HG03575 (cell line): ENCODE measurements at regions not wholly inside any gene's neighbourhood (a gene's known extent, or its start where the extent isn't known, plus 50 kb on each side); places are given as distances from the start of the nearest gene placed in this dataset.

Experiments
- ATAC-seq: cut with Tn5 transposase; IDR thresholded peaks from one replicate; pipeline ENCODE4 v1.9.1; 2021; ENCODE audit not compliant: unreplicated experiment, insufficient number of reproducible peaks, low FRiP score; ENCODE audit errors: extremely low read depth

DNA sequence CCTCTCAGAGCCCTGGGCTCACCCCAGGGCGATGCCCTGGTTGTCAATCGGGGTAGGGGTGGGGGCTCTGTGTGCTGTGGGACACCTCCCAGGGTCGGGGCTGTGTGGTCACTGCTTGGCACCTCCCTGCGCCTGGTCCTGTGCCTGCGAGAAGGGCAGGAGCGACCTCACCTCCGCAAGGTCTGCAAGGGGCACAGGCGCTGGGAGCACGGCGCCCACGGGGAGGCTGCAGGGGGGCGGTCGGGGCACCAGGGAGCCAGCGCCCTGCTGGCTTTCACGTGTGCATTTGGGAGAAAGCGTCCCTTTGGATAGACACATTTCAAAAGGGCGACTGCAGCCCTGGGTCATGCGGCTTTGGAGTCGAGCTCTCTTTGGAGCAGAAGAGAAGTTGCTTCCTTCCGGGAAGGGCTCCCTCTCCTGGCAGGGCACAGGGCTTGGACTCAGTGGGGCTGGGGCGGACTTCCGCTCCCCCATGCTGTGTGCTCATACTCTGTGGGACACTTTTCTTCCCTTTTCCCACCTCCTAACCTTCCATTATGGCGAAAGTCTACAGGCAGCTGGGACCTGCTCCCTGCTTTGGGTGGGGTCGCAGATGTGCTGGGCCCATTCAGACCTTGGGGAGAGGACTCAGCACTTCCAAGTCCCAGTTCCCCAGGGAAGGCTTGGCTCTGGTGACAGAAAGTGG lies 52.9 kb upstream of the SLC28A3 start:
- no peak for ATAC-seq

DNA sequence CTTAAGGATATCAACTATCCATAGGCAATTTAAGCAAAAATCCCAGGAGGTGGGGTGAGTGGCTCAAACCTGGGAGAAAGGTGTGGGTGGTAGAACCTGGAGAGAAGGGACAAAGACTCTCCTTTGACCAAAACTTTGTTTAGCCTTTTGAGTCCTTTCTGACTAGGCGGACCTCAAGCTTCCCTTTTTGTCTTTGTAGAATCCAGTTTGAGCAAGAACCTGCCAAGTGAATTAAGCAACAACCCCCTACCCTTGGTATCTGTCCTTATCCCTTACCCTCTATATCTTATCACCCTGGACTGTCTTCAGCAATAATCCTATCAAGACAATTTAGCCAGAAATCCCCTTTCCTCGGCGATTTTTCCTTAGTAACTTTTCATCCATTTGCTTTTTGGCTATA lies 53.5 kb upstream of the SLC28A3 start:
- no peak for ATAC-seq

DNA sequence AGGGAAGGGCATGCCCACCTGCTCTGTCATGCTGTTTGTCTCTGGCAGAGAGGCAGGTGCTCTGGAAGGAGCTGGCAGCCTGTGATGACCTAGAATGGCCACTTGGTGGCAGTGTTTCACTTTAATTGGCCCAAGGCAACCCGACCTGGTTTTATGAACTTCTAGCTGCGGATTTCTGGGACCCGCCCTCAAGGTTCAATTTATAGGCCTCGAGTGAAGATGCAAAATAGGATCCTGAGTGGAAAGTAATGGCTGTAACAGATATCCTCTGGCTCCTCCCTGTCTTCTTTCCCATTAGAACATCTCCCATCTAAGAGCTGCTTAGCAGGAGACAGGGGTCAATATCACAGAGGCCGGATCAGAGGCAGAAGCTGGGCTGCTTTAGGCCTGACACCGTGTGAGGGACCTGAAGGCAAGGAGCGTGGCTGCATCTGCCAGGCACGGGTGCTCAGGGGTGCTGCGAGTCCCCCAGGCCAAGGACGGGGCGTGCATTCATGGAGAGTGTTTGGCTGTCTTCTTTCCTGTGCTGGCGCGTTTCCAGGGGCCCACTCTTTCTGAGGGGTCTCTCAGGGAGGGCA lies 56.7 kb upstream of the SLC28A3 start:
- ATAC-seq, result no peak

DNA sequence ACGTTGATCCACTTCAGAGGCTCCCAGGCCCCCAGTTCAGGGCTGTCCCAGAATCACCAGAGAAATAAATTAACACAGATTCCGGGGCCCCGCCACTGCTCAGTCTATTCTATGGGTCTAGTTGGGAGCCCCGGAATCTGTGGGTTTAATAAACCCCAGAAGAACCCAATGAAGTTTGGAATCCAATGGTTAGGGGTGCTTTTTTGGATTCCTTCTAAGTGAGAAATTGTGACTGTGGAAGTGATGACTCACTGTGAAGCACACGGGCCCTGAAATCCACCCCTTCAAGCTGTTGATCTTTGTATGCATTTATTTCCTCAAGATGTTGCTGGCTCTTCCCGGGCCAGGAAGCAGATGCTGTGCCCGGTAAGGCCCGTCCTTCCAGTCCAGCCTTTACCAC lies 57.3 kb upstream of the SLC28A3 start:
- ATAC-seq, result no peak

DNA sequence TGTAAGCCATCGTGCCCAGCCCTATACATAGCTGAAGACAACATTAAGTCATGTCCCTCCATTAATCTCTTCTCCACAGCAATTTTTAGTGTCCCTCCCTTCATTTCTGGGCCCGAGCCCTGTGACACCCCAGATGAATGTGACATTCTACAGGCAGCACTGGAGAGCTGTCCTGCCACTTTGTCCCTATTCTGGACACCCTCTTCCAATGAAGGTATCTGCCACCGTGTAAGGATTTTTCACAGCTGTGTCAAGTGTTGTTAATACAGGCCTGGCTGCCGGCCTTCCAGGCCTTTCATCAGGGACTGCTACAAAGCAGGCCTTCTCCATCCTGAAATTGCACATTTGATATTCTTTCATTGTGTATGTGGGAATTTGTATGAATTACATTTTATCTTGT lies 62.0 kb upstream of the SLC28A3 start:
- ATAC-seq, result no peak

DNA sequence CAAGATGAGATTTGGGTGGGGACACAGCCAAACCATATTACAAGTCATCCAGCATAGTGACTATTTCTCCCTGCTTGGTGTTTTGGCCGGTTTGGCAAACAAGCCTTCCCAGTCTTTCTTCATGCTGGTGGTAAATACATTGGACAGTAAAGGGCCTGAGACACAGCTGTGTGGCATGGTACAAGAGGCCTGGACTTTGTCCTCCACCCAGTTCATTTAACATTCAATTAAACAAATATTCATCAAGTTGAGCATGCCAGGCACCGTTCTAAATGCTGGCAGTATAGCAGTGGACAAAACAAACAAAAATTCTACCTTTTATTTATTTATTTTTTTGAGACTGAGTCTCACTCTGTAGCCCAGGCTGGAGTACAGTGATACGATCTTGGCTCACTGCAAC lies 62.7 kb upstream of the SLC28A3 start:
- no peak for ATAC-seq

DNA sequence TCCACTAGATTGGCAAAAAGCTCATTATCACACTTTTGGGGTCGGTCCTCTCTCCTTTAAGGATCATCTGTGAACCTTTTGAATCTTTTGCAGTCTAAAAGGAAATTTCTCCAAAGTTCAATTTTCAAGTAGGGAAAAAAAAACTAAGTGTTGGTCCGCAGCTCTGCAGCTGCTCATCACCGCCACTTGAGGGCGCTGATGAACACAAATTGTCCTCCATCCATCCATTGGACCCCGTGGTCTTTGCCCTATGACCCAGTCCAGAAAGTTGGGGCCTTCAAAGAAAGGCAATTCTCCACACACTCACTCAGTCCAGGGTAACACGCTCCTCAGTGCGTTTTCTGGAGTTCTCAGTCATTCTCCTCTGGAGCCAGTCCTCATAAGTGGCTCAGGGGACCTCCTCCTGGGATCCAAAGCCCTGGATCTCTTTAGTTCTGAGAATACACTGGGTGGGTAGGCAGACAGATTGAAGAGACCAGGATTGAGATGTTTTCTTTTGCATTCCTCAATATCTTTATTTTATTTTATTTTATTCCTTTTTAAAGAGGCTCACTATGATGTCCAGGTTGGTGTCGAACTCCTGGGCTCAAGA lies 63.6 kb upstream of the SLC28A3 start:
- no peak for ATAC-seq

DNA sequence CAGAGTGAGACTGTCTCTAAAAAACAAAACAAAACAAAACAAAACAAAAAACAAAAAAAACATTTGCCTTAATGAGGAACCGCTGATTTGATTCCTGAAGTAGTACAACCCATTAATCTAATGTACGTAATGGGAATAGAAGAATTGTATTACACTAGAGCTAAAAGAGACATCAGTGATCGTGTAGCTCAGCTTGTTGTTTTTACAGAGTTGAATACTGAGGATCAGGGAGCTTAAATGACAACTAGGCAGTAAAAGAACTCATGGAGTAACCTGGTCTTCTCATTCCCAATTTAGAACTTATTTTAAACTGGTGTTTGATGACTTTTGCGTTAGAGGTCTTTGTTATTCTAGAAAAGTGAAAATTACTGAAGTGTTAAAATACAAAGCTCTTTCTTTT lies 65.1 kb upstream of the SLC28A3 start:
- ATAC-seq, result no peak

DNA sequence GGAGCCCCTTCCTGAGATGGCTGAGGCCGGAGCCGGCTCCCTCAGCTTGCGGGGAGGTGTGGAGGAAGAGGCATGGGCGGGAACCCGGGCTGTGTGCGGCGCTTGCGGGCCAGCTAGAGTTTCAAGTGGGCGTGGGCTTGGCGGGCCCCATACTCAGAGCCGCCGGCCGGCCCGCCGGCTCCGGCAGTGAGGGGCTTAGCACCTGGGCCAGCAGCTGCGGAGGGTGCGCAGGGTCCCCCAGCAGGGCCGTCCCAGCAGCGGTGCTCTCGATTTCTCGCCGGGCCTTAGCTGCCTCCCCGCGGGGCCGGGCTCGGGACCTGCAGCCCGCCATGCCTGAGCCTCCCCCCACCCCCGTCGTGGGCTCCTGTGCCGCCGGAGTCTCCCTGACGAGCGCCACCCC lies 67.9 kb upstream of the SLC28A3 start:
- ATAC-seq, result no peak

DNA sequence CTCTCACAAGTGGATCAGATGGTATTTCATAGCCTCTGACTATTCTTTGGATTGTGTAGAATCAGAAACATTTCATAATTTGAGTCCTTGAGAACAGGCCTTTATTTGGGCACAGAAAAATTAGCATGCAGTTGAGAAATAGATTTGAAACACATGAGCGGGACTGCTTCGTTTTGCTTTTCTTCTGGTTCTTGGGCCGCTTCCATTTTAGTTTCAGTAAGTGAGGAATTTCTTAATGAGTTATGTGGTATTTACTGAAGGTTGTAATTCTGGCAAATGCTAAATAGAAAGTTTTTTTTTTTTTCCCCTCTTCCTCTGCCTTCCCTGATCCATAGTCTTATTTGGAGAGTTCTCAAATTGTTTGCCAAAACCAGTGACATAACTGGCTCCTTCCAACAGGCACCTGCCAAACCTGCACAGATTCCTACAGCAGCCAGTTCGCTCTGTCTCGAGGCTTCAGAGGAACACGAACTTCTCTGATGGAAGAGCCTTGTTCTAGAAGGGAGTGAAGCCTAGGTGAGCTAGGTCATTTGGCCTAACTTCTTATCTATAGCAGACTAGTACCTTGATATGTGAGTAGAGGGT lies 71.2 kb upstream of the SLC28A3 start:
- no peak for ATAC-seq

DNA sequence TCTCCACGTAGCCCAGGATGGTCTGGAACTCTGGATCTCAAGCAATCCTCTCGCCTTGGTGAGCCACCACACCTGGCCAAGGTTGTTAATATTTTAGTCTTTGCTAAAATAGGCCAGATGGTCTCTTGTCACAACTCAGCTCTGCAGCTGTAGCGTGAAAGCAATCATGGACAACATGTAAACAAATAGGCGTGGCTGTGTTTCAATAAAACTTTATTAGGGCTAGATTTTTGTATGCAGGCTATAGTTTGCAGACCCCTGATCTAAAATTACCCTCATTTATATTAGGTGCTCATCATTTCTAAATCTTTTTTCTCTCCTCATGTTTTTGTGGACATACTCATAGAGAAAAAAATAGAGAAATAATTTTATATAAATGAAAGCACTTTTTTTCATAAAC lies 72.1 kb upstream of the SLC28A3 start:
- no peak for ATAC-seq

DNA sequence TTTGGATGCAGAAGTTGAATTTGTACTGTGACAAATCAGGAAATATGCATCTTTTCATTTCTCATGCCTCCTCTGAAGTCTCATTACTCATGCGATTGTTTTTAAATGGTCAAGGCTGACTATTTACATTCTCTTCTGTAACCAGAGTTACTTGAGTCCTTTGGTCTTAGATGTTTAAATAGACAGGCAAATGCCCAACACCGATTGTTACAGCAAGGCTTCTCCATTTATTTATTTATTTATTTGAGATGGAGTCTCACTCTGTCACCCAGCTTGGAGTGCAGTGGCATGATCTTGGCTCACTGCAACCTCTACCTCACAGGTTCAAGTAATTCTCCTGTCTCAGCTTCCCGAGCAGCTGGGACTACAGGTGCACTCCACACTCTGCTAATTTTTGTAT lies 72.7 kb upstream of the SLC28A3 start:
- no peak for ATAC-seq

DNA sequence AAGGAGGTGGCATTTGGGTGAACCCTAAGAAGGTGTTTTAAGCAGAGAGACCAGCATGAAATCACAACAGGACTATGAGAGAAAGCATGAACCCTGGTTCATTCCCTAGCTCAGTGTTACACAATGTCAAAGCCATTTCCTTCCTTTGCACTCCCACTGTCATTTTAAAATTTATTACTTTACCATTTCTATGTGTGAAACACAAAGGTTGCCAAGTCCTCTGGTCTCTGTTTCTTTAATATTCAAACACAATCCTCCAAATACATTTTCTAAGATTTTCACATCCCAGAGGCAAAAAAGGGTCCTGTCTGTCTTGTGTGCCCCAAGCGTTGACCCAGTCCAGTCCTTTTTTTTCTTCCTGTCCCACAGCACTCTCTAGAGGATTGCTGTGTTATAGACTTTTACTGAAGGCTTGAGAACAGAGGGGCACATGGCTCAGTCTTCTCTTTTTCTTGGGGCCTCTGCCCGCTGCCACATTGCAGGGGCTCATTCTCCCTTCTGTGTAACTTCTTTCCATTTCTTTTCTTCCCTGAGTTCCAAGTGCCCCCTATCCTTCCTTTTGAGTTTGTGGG lies 78.6 kb upstream of the SLC28A3 start:
- no peak for ATAC-seq

DNA sequence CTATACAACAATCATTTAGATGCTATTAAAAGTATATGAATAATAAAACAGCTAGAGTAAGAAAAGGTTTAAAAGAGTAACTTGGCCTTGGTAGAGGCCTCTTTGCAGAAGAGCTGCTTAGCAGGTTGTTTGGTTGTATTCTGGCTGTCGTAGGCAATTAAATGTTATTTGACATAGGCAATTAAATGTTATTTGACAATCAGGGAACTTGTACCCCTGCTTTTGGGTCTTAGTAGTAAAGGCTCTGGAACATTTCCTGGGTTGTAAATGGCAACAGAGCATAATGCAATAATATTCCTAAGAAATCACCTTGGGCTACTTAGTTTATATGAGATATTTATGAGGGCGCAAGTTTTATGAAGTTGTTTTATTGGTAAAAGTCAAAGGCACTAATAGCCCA lies 84.4 kb upstream of the SLC28A3 start:
- no peak for ATAC-seq

DNA sequence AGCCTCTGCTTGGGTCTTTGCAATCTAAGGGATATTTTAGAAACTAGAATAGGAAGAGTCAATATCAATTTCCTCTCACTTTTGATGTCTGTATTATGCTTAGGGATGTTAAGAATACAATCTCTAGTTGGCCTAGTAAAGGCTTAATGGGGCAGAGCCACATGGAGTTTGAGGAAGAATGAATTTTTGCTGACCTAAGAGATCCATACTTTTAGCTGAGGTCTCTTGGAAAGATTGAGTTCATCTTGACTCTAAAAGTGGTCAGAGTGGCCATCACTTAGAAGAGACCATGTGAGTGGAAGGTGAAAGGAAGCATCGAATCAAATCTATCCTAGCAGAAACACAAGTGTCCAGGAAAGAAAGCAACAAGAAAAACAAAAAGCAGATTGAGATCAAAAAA lies 92.2 kb upstream of the SLC28A3 start:
- ATAC-seq, result no peak

DNA sequence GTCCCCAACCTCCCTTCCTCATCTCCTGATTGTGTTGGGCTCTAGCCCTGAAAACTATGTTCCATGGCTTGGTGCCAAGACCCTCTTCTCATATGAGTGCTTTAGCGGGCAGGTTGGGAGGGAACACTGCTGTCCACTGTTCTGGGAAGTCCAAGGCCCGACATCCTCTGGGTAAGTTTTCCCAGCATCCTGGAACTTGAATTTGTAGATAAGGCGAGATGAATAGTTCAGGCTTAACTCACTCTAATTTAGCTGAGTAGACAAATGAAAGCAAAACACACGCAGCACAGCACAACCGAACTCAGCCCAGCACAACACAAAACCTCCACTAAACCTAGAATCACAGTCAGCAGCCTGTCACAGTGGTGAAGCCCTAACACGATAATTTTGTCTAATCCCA lies 95.3 kb upstream of the SLC28A3 start:
- no peak for ATAC-seq

DNA sequence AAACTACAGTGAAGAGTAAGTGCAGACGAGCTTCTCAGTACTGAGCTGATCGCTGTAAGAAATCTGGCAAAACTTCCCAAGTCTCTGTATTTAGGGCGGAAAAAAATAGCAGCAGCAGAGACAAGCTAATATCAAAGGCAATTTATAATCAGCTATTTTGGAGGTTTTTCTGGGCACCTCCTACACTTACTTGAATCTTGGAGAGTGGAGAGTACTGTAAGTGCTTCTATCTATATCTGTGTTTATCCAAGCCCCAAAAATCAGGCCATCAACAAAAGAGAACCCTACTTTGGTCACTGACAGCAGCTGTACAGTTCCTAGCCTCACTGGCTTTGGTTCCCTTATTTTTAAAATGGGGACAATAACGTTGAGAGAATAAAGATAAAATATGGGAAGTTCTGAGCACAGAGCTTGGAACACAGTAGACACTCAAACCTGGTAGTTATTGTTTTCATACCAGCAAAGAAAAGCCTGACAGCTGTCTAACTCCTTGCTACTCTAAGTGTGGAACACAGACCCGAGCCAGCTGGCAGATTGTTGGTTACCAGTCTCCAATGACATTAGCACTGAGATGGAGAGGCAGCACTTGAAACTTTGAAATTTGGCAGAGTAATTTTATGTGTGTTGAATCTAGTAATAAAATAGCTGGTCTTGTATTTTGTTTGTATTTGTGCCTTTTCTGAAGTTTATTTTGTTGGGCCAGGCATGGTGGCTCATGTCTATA lies 96.0 kb upstream of the SLC28A3 start:
- ATAC-seq, result no peak

DNA sequence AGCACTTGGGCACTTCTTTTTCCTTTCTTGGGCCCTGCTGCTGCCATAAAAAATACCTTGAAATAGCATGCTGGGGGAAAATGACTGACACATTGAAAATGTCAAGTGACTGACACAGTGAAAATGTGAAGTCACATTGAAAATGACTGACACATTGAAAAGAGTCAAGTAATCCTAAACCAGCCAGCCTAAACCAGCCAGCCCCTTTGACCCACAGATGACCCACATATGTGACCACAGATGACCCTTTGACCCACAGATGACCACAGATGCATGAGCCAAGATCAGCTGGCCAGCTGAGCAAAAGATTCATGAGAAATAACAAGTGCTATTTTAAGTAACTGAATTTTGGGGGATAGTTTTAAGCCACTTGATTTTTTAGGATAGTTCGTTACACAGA lies 97.8 kb upstream of the SLC28A3 start:
- ATAC-seq, result no peak

DNA sequence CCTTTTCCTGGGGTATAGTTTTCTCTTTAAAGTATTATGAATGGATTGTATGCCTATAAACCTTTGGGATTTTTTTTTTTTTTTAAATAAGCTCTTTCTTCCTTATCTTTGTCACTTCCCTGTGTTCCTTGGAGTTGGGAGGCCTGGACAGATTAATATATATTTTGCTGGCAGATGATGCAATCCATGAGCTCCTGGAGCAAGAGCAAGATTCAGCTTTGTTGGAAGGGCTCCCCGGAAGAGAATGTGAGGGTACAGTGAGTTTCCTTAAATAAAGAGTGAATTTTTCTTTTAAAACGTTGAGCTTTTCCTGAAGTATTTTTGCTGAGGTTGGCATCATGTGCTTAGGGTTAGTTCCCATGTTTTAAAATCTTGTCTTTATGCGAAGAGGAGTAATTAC lies 98.7 kb upstream of the SLC28A3 start:
- ATAC-seq, result no peak

DNA sequence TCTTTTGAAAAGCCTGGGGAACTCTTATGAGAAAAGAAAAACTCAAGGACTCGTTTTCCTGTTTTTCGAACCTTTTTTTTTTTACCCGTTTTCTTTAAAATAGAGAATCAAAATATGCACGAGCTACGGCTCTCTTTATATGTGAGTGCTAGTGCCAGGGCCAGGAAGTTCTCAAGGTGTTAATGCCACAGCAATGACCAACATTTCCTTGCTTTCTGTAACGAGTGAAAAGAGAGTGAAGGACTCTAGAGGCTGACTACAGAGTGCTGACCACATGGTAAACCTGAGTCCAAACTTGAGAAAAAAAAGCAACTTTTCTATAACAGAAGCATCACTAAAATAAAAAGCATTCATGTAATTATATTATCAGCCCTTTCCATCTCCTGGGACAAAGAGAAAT lies 102.2 kb upstream of the SLC28A3 start:
- no peak for ATAC-seq
